Uterus (tissue), 2 donors: ENCODE measurements at regions not wholly inside any gene's neighbourhood (a gene's known extent, or its start where the extent isn't known, plus 50 kb on each side); places are given as distances from the start of the nearest gene placed in this dataset.

Source experiments
- POLR2A ChIP-seq, 2 donors: fragments of 450-650 bp; IDR thresholded peaks; one replicate each; pipeline ENCODE4 v1.6.1; 2016; ENCODE audit warnings: antibody characterized with exemption in 2 of 2, mild to moderate bottlenecking in 1 of 2, moderate library complexity in 1 of 2
- TF ChIP-seq, protein P1 (sequence below), 4 experiments: fragments of 200-600 bp in 2 of 4; fragments of 450-650 bp in 2 of 4; sonication (generic) in 2 of 4; IDR thresholded peaks; one replicate each; pipeline ENCODE4 v1.5.1; 2016 to 2019; ENCODE audit warnings: antibody characterized with exemption in 4 of 4, mild to moderate bottlenecking in 2 of 4, moderate library complexity in 1 of 4

GRCh38 chr5:17105744-17106418 lies 111.5 kb upstream of the BASP1 start:
- TF ChIP-seq POLR2A (IDR thresholded peaks at IDR 0.05), result no peak
- TF ChIP-seq, protein P1, sequence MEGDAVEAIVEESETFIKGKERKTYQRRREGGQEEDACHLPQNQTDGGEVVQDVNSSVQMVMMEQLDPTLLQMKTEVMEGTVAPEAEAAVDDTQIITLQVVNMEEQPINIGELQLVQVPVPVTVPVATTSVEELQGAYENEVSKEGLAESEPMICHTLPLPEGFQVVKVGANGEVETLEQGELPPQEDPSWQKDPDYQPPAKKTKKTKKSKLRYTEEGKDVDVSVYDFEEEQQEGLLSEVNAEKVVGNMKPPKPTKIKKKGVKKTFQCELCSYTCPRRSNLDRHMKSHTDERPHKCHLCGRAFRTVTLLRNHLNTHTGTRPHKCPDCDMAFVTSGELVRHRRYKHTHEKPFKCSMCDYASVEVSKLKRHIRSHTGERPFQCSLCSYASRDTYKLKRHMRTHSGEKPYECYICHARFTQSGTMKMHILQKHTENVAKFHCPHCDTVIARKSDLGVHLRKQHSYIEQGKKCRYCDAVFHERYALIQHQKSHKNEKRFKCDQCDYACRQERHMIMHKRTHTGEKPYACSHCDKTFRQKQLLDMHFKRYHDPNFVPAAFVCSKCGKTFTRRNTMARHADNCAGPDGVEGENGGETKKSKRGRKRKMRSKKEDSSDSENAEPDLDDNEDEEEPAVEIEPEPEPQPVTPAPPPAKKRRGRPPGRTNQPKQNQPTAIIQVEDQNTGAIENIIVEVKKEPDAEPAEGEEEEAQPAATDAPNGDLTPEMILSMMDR (IDR thresholded peaks at IDR 0.05), result no peak
